ENCODE measurements at regions not wholly inside any gene's neighbourhood (a gene's known extent, or its start where the extent isn't known, plus 50 kb on each side); places are given as distances from the start of the nearest gene placed in this dataset.

GRCh38 chr6:22036275-22036674 is 260.6 kb downstream of the PRL start:
- H3K4me3 ChIP-seq = no peak overlapping the region; the same call in 2 of the 3 replicates
- peak overlapping the region; percentile 83 to 85 for H3K27ac ChIP-seq
- H3K4me1 ChIP-seq = peaks cover 26% of the 10 kb centered on the region
- ATAC-seq = peak; percentile 85 to 89
- peak; percentile 63 to 82 for DNase-seq (ENCODE audit: low read depth in 1 of 2, low spot score in 1 of 2)
- H3K4me2 ChIP-seq = peak overlapping the region; percentile 75
- TF ChIP-seq RNF2 (IDR thresholded peaks at IDR 0.05; ENCODE audit: borderline replicate concordance, low read depth) (no peak), JUNB (IDR thresholded peaks at IDR 0.05) (0 out of 2 replicates have a peak, but pooled peaks have one; percentile 19), ESRRA (IDR thresholded peaks at IDR 0.05; ENCODE audit: borderline replicate concordance, low read length) (no peak), ZNF302 (CRISPR knock-in tag; IDR thresholded peaks at IDR 0.05) (no peak), TFCP2L1 (CRISPR knock-in tag; IDR thresholded peaks at IDR 0.05) (no peak), EP300 (IDR thresholded peaks at IDR 0.05) (peak; percentile 18 to 51; a peak in 1 of 5 replicates)
- ChIA-PET CTCF (interaction anchor here (0.6 kb wide), 1 partner anchor 117 kb away, joined by 5 read pairs; no protein-coding TSS in a partner anchor), POLR2A (interaction anchor here (1.2 kb wide), 1 partner anchor 443 kb away, joined by 8 read pairs; the partner anchor contains the start of gene SOX4)
- 7% methylated on average over 6 of the region's 7 CpGs for WGBS (ENCODE audit: missing lambda C conversion rate)
- no peak for FAIRE-seq
- H3K9me3 ChIP-seq = peaks cover 11% of the 10 kb centered on the region

GRCh38 chr6:22036699-22037098 is 260.1 kb downstream of the PRL start:
- Histone ChIP-seq H3K4me2 (peak overlapping the region; percentile 75), H3K9me3 (peaks cover 11% of the 10 kb centered on the region), H3K4me1 (peaks cover 26% of the 10 kb centered on the region), H3K4me3 (no peak overlapping the region), H3K27ac (peak overlapping the region; percentile 83 to 85)
- ChIA-PET POLR2A (no interaction called here), CTCF (interaction anchor here (0.6 kb wide), 1 partner anchor 117 kb away, joined by 5 read pairs; no protein-coding TSS in a partner anchor)
- ATAC-seq (peak; percentile 31 to 50; a peak in 2 of 6 replicates), DNase-seq (ENCODE audit: low read depth in 1 of 2, low spot score in 1 of 2) (no peak), FAIRE-seq (no peak)
- WGBS (ENCODE audit: missing lambda C conversion rate) = 62% methylated on average over 3 of the region's 3 CpGs
- TF ChIP-seq NR3C1 (IDR thresholded peaks at IDR 0.05) (no peak), ATOH8 (CRISPR knock-in tag; IDR thresholded peaks at IDR 0.05; ENCODE audit: low read depth) (no peak), KDM1A (IDR thresholded peaks at IDR 0.05; ENCODE audit: low read depth) (no peak), ZSCAN20 (CRISPR knock-in tag; IDR thresholded peaks at IDR 0.05) (no peak)

GRCh38 chr6:22041797-22042480 is 254.9 kb downstream of the PRL start:
- Histone ChIP-seq H3K9me3 (peaks cover 11% of the 10 kb centered on the region), H3K4me1 (peaks cover 13% of the 10 kb centered on the region), H3K4me3 (no peak overlapping the region), H3K27ac (peak overlapping the region in 1 of 2 experiments; percentile 58; a peak in 3 of 6 replicates), H3K4me2 (no peak overlapping the region)
- no peak for TF ChIP-seq HEYL (CRISPR knock-in tag; IDR thresholded peaks at IDR 0.05)
- no peak for TF ChIP-seq RARB (CRISPR knock-in tag; IDR thresholded peaks at IDR 0.05)
- DNase-seq (ENCODE audit: low read depth in 1 of 2, low spot score in 1 of 2) (no peak), FAIRE-seq (no peak), ATAC-seq (no peak)
- POLR2A ChIA-PET = no interaction called here
- CTCF ChIA-PET = no interaction called here
- 54% methylated on average over 2 of the region's 3 CpGs for WGBS (ENCODE audit: missing lambda C conversion rate)

- Histone ChIP-seq H3K4me2 (peak overlapping the region; percentile 19; the same call in 1 of the 3 replicates), H3K27ac (peak overlapping the region; percentile 15 to 74; a peak in 4 of 6 replicates), H3K4me3 (no peak overlapping the region), H3K4me1 (peaks cover 7% of the 10 kb centered on the region; the same call in 1 of the 3 replicates), H3K9me3 (peaks cover 11% of the 10 kb centered on the region)
- CTCF ChIA-PET = interaction anchor here (0.9 kb wide), 1 partner anchor 9 kb away, joined by 4 read pairs; no protein-coding TSS in a partner anchor
- FAIRE-seq (no peak), DNase-seq (ENCODE audit: low read depth in 1 of 2, low spot score in 1 of 2) (no peak), ATAC-seq (no peak)
- TF ChIP-seq ELK1 (IDR thresholded peaks at IDR 0.05; ENCODE audit: low read depth, low read length) = no peak
- POLR2A ChIA-PET = no interaction called here
Measured at GRCh38 chr6:22042706-22043105, 254.1 kb downstream of the PRL start.

Data from A549 (cell line).